IPS-15b (cell line): ENCODE measurements at regions not wholly inside any gene's neighbourhood (a gene's known extent, or its start where the extent isn't known, plus 50 kb on each side); places are given as distances from the start of the nearest gene placed in this dataset.
"Not testable (repeated sequence)": the region's sequence is repeated elsewhere in the genome, so short reads cannot be mapped to it uniquely, and the experiment has no call there.

Experiments
- H3K27me3 ChIP-seq: one replicate; pipeline ENCODE4 v1.6.1; 2013; ENCODE audit warnings: low read length; ENCODE audit not compliant: control insufficient read depth, insufficient read depth
- H3K36me3 ChIP-seq: one replicate; pipeline ENCODE4 v1.6.1; 2013; ENCODE audit warnings: low read length; ENCODE audit not compliant: control insufficient read depth, insufficient read depth
- H3K4me1 ChIP-seq: one replicate; pipeline ENCODE4 v1.6.1; 2013; ENCODE audit warnings: mild to moderate bottlenecking, low read length; ENCODE audit not compliant: control insufficient read depth, insufficient read depth
- H3K4me3 ChIP-seq: one replicate; pipeline ENCODE4 v1.5.1; 2013; ENCODE audit warnings: low read depth, low read length
- H3K9ac ChIP-seq: one replicate; pipeline ENCODE4 v1.6.1; 2013; ENCODE audit warnings: low read depth, mild to moderate bottlenecking, low read length
- H3K9me3 ChIP-seq: one replicate; pipeline ENCODE4 v1.6.1; 2013; ENCODE audit warnings: mild to moderate bottlenecking, low read length; ENCODE audit not compliant: control insufficient read depth, insufficient read depth

GRCh38 chr13:103903790-103904189, 837.6 kb upstream of the SLC10A2 start:
- no peak overlapping the region for H3K9ac ChIP-seq
- H3K4me1 ChIP-seq: no peaks in the 10 kb centered on the region
- no peak overlapping the region for H3K4me3 ChIP-seq
- H3K36me3 ChIP-seq: no peaks in the 10 kb centered on the region
- no peaks in the 10 kb centered on the region for H3K27me3 ChIP-seq
- H3K9me3 ChIP-seq: no peaks in the 10 kb centered on the region

DNA sequence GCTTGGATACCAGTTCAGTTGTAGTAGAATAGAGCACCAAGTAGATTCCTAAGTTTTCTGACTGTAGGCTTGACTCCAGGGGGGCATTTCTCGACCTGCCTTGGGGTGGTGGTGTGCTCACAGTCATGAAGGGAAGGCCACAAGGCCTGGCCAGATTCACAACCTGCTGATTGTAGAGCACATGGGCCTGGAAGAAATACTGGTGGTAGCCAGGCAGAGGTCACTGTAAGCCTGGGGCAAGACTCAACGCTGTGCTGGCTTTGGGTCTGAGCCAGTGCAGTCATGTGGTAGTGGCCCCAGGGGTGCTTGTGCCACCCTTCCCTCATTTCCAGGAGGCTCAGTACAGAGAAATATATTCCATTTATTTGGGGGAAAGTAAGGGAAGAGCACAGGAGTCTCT, 832.3 kb upstream of the SLC10A2 start:
- no peak overlapping the region for H3K9ac ChIP-seq
- H3K4me3 ChIP-seq: no peak overlapping the region
- no peaks in the 10 kb centered on the region for H3K27me3 ChIP-seq

GRCh38 chr13:103895835-103896531, 829.8 kb upstream of the SLC10A2 start:
- H3K36me3 ChIP-seq: no peaks in the 10 kb centered on the region
- H3K9me3 ChIP-seq: no peaks in the 10 kb centered on the region
- no peaks in the 10 kb centered on the region for H3K4me1 ChIP-seq
- no peak overlapping the region for H3K4me3 ChIP-seq
- H3K27me3 ChIP-seq: no peaks in the 10 kb centered on the region
- no peak overlapping the region for H3K9ac ChIP-seq

More for the DNA sequence above, 832.3 kb upstream of the SLC10A2 start:
- Histone ChIP-seq H3K36me3 (no peaks in the 10 kb centered on the region), H3K9me3 (no peaks in the 10 kb centered on the region), H3K4me1 (no peaks in the 10 kb centered on the region)

DNA sequence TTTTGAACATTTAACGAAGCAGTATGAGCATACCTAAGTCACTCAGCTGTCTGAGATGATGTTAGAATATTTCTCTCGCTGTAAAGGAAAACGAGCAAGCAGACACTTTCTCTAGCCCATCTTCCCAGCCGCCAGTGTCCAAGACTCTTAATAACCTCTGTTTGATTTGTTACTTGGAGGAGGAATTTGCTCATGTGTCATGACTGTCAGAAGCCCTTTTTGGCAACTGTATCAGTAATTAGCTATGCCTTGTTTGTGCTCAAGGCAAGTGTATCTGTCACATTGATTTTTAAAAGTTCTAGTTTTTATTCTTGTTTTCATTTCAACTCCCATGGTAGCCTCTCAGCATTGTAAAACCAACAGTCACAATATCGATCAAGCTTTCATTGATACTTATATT, 828.4 kb upstream of the SLC10A2 start:
- H3K9ac ChIP-seq: no peak overlapping the region
- H3K36me3 ChIP-seq: no peaks in the 10 kb centered on the region
- no peaks in the 10 kb centered on the region for H3K4me1 ChIP-seq
- H3K9me3 ChIP-seq: no peaks in the 10 kb centered on the region
- no peaks in the 10 kb centered on the region for H3K27me3 ChIP-seq
- H3K4me3 ChIP-seq: no peak overlapping the region

GRCh38 chr13:103884101-103884723, 818.0 kb upstream of the SLC10A2 start:
- H3K9ac ChIP-seq: no peak overlapping the region
- H3K36me3 ChIP-seq: no peaks in the 10 kb centered on the region
- H3K27me3 ChIP-seq: no peaks in the 10 kb centered on the region
- no peak overlapping the region for H3K4me3 ChIP-seq
- no peaks in the 10 kb centered on the region for H3K9me3 ChIP-seq
- H3K4me1 ChIP-seq: no peaks in the 10 kb centered on the region

GRCh38 chr13:103883698-103884097, 817.5 kb upstream of the SLC10A2 start:
- Histone ChIP-seq H3K9me3 (no peaks in the 10 kb centered on the region), H3K4me3 (no peak overlapping the region), H3K27me3 (no peaks in the 10 kb centered on the region)

GRCh38 chr13:103883164-103883563, 816.9 kb upstream of the SLC10A2 start:
- Histone ChIP-seq H3K4me1 (no peaks in the 10 kb centered on the region), H3K9ac (no peak overlapping the region), H3K36me3 (no peaks in the 10 kb centered on the region), H3K9me3 (no peaks in the 10 kb centered on the region), H3K27me3 (no peaks in the 10 kb centered on the region), H3K4me3 (no peak overlapping the region)

More at GRCh38 chr13:103883698-103884097, 817.5 kb upstream of the SLC10A2 start:
- H3K36me3 ChIP-seq: no peaks in the 10 kb centered on the region
- H3K9ac ChIP-seq: no peak overlapping the region
- H3K4me1 ChIP-seq: no peaks in the 10 kb centered on the region

GRCh38 chr13:103880146-103880545, 813.9 kb upstream of the SLC10A2 start:
- H3K27me3 ChIP-seq, H3K9me3 ChIP-seq, H3K4me3 ChIP-seq, H3K9ac ChIP-seq, H3K36me3 ChIP-seq, H3K4me1 ChIP-seq: not testable (repeated sequence)

GRCh38 chr13:103878891-103879605, 812.8 kb upstream of the SLC10A2 start:
- no peaks in the 10 kb centered on the region for H3K9me3 ChIP-seq

DNA sequence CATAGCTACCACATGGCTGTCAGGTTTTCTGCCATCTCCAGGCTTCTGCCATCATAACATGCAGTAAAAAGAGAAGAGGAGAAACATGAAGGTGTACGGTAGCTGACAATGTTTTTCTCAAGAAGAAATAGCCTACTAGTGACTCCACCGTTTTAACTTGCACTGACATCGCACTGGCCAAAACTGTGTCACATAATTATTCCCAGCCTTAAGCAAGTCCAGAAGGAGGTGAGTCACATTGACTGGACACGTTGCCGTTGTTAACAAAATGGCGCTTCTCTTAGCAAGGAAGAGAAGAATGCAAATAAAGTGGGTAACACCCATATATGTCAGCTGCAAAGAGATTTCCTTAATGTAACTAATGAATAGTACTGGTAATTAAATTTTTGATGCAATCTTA, 810.4 kb upstream of the SLC10A2 start:
- no peak overlapping the region for H3K4me3 ChIP-seq
- no peak overlapping the region for H3K9ac ChIP-seq

More at GRCh38 chr13:103878891-103879605, 812.8 kb upstream of the SLC10A2 start:
- no peak overlapping the region for H3K4me3 ChIP-seq
- H3K4me1 ChIP-seq: no peaks in the 10 kb centered on the region
- H3K9ac ChIP-seq: no peak overlapping the region
- no peaks in the 10 kb centered on the region for H3K36me3 ChIP-seq
- no peaks in the 10 kb centered on the region for H3K27me3 ChIP-seq

DNA sequence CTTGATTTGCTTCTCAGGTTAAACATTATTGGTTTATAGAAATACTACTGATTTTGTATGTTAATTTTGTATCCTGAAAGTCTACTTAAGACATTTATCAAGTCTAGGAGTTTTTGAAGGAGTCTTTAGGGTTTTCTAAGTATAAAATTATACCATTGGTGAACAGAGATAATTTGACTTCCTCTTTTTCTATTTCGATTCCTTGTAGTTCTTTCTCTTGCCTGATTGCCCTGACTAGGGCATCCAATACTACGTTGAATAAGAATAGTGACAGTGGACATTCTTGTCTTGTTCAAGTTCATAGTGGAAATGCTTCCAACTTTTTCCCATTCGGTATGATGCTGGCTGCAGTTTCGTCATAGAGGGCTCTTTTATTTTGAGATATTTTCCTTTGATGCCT, 807.5 kb upstream of the SLC10A2 start:
- H3K9ac ChIP-seq: no peak overlapping the region
- H3K27me3 ChIP-seq: no peaks in the 10 kb centered on the region
- no peaks in the 10 kb centered on the region for H3K9me3 ChIP-seq
- no peaks in the 10 kb centered on the region for H3K4me1 ChIP-seq
- H3K4me3 ChIP-seq: no peak overlapping the region
- H3K36me3 ChIP-seq: no peaks in the 10 kb centered on the region

More for the DNA sequence above, 810.4 kb upstream of the SLC10A2 start:
- H3K36me3 ChIP-seq: no peaks in the 10 kb centered on the region
- no peaks in the 10 kb centered on the region for H3K27me3 ChIP-seq
- no peaks in the 10 kb centered on the region for H3K4me1 ChIP-seq
- no peaks in the 10 kb centered on the region for H3K9me3 ChIP-seq

- Histone ChIP-seq H3K4me3 (no peak overlapping the region), H3K27me3 (no peaks in the 10 kb centered on the region), H3K36me3 (no peaks in the 10 kb centered on the region), H3K9ac (no peak overlapping the region), H3K9me3 (no peaks in the 10 kb centered on the region), H3K4me1 (no peaks in the 10 kb centered on the region)
Observed at GRCh38 chr13:103866048-103866447, 799.8 kb upstream of the SLC10A2 start.
